ENCODE measurements at regions not wholly inside any gene's neighbourhood (a gene's known extent, or its start where the extent isn't known, plus 50 kb on each side); places are given as distances from the start of the nearest gene placed in this dataset.

GRCh38 chr12:126228936-126229335 lies 1163.7 kb downstream of the AACS start:
- TF ChIP-seq CTCF (IDR thresholded peaks at IDR 0.05) (no peak), EZH2 (IDR thresholded peaks at IDR 0.05) (no peak)
